ENCODE measurements at regions not wholly inside any gene's neighbourhood (a gene's known extent, or its start where the extent isn't known, plus 50 kb on each side); places are given as distances from the start of the nearest gene placed in this dataset.
A peak's percentile ranks its signal among the peaks of the same experiment; 100 is the strongest.
"Not testable (repeated sequence)": the region's sequence is repeated elsewhere in the genome, so short reads cannot be mapped to it uniquely, and the experiment has no call there.

- not testable (repeated sequence) for H2AFZ ChIP-seq (ENCODE audit: low read depth, low read length); DNase-seq; H3K79me2 ChIP-seq (ENCODE audit: insufficient read depth, low read length); H3K4me3 ChIP-seq (ENCODE audit: low read depth in 1 of 2, low read length in 2 of 2); H3K36me3 ChIP-seq (ENCODE audit: insufficient read depth, low read length); ATAC-seq (ENCODE audit: insufficient read depth, low read depth); H3K4me1 ChIP-seq (ENCODE audit: insufficient read depth, low read length); H3K9me3 ChIP-seq (ENCODE audit: insufficient read depth, low read length, severe bottlenecking); H3K27ac ChIP-seq (ENCODE audit: low read length); H3K9ac ChIP-seq (ENCODE audit: low read depth, low read length); H3K4me2 ChIP-seq (ENCODE audit: insufficient read depth, low read length); H4K20me1 ChIP-seq (ENCODE audit: insufficient read depth, low read length); H3K27me3 ChIP-seq (ENCODE audit: insufficient read depth, low read length, poor library complexity)
Measured at GRCh38 chr21:13303763-13304162, 305.8 kb upstream of the POTED start.

DNA sequence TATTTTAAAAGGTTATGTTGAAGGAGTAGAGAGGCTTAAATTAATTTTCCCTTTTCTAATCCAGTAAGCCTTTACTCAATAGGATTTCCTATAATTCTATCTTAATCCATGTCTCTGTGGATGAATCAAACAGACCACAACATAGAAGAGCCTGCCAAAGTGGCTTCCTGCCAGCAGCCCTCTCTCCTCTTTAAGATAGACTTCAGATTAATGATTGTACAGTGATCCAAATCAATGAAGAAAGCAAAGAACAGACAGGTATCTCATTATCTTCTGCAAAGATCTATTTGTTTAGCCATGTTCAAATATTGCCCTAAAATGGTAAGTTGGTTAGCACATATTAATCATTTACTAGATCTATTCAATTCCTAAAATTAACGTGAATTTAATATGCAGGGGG lies 304.7 kb upstream of the POTED start:
- not testable (repeated sequence) for H3K79me2 ChIP-seq (ENCODE audit: insufficient read depth, low read length); H3K9me3 ChIP-seq (ENCODE audit: insufficient read depth, low read length, severe bottlenecking); H3K4me2 ChIP-seq (ENCODE audit: insufficient read depth, low read length); H3K9ac ChIP-seq (ENCODE audit: low read depth, low read length); H3K36me3 ChIP-seq (ENCODE audit: insufficient read depth, low read length); H3K27ac ChIP-seq (ENCODE audit: low read length); H3K4me3 ChIP-seq (ENCODE audit: low read depth in 1 of 2, low read length in 2 of 2); H3K4me1 ChIP-seq (ENCODE audit: insufficient read depth, low read length); H4K20me1 ChIP-seq (ENCODE audit: insufficient read depth, low read length); H3K27me3 ChIP-seq (ENCODE audit: insufficient read depth, low read length, poor library complexity); H2AFZ ChIP-seq (ENCODE audit: low read depth, low read length)
- DNase-seq (peak; percentile 6), ATAC-seq (ENCODE audit: insufficient read depth, low read depth) (peak; percentile 72)

DNA sequence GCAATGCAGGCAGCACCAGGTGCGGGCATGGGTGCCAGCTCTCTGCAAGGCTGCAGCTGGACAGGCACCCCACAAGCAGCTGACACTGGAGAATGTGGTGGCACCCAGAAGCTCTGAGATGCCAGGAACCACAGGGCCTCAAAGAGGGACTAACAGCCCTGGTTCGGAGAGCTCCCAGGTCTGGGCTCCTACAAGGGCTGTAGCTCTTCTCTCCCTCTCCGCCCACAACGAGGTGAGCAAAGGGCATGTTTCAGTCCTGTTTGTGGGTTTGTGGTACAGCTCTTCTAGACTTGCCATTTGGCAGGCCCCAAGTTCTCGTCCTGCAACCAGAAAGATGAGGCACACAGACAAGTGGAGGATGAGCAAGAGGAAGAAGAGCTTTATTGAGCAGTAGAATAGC lies 299.5 kb upstream of the POTED start:
- ATAC-seq (ENCODE audit: insufficient read depth, low read depth) (peak; percentile 63), DNase-seq (peak; percentile 24)
- not testable (repeated sequence) for H3K4me3 ChIP-seq (ENCODE audit: low read depth in 1 of 2, low read length in 2 of 2); H3K27me3 ChIP-seq (ENCODE audit: insufficient read depth, low read length, poor library complexity); H3K27ac ChIP-seq (ENCODE audit: low read length); H3K4me1 ChIP-seq (ENCODE audit: insufficient read depth, low read length); H3K9me3 ChIP-seq (ENCODE audit: insufficient read depth, low read length, severe bottlenecking); H3K4me2 ChIP-seq (ENCODE audit: insufficient read depth, low read length); H2AFZ ChIP-seq (ENCODE audit: low read depth, low read length); H3K79me2 ChIP-seq (ENCODE audit: insufficient read depth, low read length); H4K20me1 ChIP-seq (ENCODE audit: insufficient read depth, low read length); H3K36me3 ChIP-seq (ENCODE audit: insufficient read depth, low read length); H3K9ac ChIP-seq (ENCODE audit: low read depth, low read length)

- H3K36me3 ChIP-seq (ENCODE audit: insufficient read depth, low read length) = not testable (repeated sequence)
Measured at GRCh38 chr21:13310570-13311524, 298.7 kb upstream of the POTED start.

GRCh38 chr21:13318718-13319117 lies 290.9 kb upstream of the POTED start:
- H3K4me1 ChIP-seq (ENCODE audit: insufficient read depth, low read length); DNase-seq; H3K9ac ChIP-seq (ENCODE audit: low read depth, low read length); H3K4me3 ChIP-seq (ENCODE audit: low read depth in 1 of 2, low read length in 2 of 2); H3K4me2 ChIP-seq (ENCODE audit: insufficient read depth, low read length); H3K27ac ChIP-seq (ENCODE audit: low read length); H3K79me2 ChIP-seq (ENCODE audit: insufficient read depth, low read length); H4K20me1 ChIP-seq (ENCODE audit: insufficient read depth, low read length); H2AFZ ChIP-seq (ENCODE audit: low read depth, low read length); H3K36me3 ChIP-seq (ENCODE audit: insufficient read depth, low read length); H3K9me3 ChIP-seq (ENCODE audit: insufficient read depth, low read length, severe bottlenecking); H3K27me3 ChIP-seq (ENCODE audit: insufficient read depth, low read length, poor library complexity); ATAC-seq (ENCODE audit: insufficient read depth, low read depth): not testable (repeated sequence)

More at GRCh38 chr21:13310570-13311524, 298.7 kb upstream of the POTED start:
- not testable (repeated sequence) for H3K4me3 ChIP-seq (ENCODE audit: low read depth in 1 of 2, low read length in 2 of 2); H3K9ac ChIP-seq (ENCODE audit: low read depth, low read length); H3K9me3 ChIP-seq (ENCODE audit: insufficient read depth, low read length, severe bottlenecking); H4K20me1 ChIP-seq (ENCODE audit: insufficient read depth, low read length); H3K4me2 ChIP-seq (ENCODE audit: insufficient read depth, low read length); H3K27ac ChIP-seq (ENCODE audit: low read length); H3K4me1 ChIP-seq (ENCODE audit: insufficient read depth, low read length); H2AFZ ChIP-seq (ENCODE audit: low read depth, low read length); H3K27me3 ChIP-seq (ENCODE audit: insufficient read depth, low read length, poor library complexity); H3K79me2 ChIP-seq (ENCODE audit: insufficient read depth, low read length)
- ATAC-seq (ENCODE audit: insufficient read depth, low read depth) = peak; percentile 64
- peak; percentile 18 for DNase-seq

DNA sequence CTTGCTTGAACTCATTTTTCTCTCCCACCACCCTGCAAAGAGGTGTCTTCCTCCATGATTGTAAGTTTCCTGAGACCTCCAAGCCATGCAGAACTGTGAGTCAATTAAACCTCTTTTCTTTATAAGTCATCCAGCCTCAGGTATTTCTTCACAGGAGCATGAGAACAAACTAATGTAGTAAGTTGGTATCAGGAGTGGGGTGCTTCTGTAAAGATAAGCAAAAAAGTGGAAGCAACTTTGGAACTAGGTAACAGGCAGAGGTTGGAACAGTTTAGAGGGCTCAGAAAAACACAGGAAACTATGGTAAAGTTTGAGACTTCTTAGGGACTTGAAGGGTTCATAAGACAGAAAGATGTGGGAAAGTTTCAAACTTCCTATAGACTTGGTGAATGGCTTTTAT lies 287.7 kb upstream of the POTED start:
- not testable (repeated sequence) for H3K4me2 ChIP-seq (ENCODE audit: insufficient read depth, low read length); ATAC-seq (ENCODE audit: insufficient read depth, low read depth); H3K4me1 ChIP-seq (ENCODE audit: insufficient read depth, low read length); H3K27ac ChIP-seq (ENCODE audit: low read length); H3K79me2 ChIP-seq (ENCODE audit: insufficient read depth, low read length); H3K9ac ChIP-seq (ENCODE audit: low read depth, low read length); H3K27me3 ChIP-seq (ENCODE audit: insufficient read depth, low read length, poor library complexity); H3K36me3 ChIP-seq (ENCODE audit: insufficient read depth, low read length); H2AFZ ChIP-seq (ENCODE audit: low read depth, low read length); H4K20me1 ChIP-seq (ENCODE audit: insufficient read depth, low read length); H3K9me3 ChIP-seq (ENCODE audit: insufficient read depth, low read length, severe bottlenecking); DNase-seq; H3K4me3 ChIP-seq (ENCODE audit: low read depth in 1 of 2, low read length in 2 of 2)
